ENCODE measurements at regions not wholly inside any gene's neighbourhood (a gene's known extent, or its start where the extent isn't known, plus 50 kb on each side); places are given as distances from the start of the nearest gene placed in this dataset.

DNA sequence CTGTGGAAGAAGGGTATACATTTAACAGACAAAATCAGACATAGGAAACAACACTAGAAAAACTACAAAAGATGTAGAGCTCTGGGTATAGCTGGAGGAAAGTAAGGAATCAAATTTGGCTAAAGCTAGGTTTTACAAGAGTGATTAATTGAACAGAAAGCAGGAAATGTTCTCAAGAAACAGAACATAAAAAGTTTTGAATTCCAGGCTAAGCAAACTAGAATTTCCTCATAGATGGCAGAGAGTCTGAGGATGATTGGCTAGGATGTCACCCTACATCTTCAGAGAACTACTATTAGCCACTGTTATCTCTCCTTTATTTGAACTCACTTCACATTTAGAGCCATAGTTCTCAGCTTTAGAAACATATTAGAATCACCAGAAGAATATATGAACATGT lies 502.1 kb upstream of the PAPPA start:
- Histone ChIP-seq H3K36me3 (no peaks in the 10 kb centered on the region), H3K27me3 (replicated peaks) (no peaks in the 10 kb centered on the region), H3K4me3 (no peak overlapping the region), H3K27ac (peak overlapping the region; percentile 97), H3K4me1 (replicated peaks) (peaks cover 33% of the 10 kb centered on the region), H3K9me3 (replicated peaks) (no peaks in the 10 kb centered on the region)
- DNase-seq (ENCODE audit: low read depth in 1 of 2, low spot score in 2 of 2): no peak

DNA sequence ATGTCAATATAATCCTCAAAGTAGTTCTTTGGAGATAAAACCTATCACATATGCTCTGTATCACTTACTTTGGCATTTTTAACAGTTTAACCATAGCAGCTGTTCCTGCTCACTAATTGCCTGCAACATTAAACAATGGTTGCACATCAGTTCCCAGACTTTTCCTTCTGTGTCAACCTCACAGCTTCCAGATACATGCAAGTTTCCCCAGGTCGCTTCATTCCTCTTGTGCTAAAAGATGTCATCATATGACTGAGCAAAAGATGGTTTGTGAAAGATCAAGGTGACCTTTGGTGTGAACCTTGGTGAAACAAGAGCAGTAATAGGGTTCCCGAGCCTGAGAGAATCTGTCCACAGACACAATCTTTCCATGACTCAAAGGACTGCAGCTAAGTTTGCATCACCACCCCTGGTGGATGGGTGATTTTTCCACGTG lies 500.4 kb upstream of the PAPPA start:
- Histone ChIP-seq H3K9me3 (replicated peaks) (no peaks in the 10 kb centered on the region), H3K4me3 (no peak overlapping the region), H3K4me1 (replicated peaks) (peaks cover 33% of the 10 kb centered on the region), H3K27ac (no peak overlapping the region), H3K27me3 (replicated peaks) (no peaks in the 10 kb centered on the region), H3K36me3 (no peaks in the 10 kb centered on the region)
- DNase-seq (ENCODE audit: low read depth in 1 of 2, low spot score in 2 of 2): no peak

DNA sequence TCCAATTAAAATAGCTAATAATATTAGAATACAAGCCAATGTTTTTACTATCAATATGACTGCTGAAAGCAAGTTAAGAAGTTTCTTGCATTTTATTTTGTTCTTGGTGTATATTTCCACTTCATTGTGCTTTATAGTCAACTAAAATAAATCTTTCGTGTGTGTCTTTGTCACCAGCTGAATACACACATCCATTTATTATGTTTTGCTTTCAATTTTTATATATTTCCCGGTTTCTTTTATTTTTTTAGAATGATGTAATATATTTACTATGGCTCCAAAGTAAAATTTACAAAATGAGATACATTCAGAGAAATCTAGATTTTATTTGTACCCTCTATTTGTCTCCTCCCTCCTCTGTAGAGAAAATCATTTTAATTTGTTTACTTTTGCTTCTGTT lies 495.9 kb upstream of the PAPPA start:
- Histone ChIP-seq H3K4me3 (no peak overlapping the region), H3K36me3 (no peaks in the 10 kb centered on the region), H3K27me3 (replicated peaks) (no peaks in the 10 kb centered on the region), H3K27ac (no peak overlapping the region), H3K9me3 (replicated peaks) (no peaks in the 10 kb centered on the region), H3K4me1 (replicated peaks) (no peaks in the 10 kb centered on the region)
- no peak for DNase-seq (ENCODE audit: low read depth in 1 of 2, low spot score in 2 of 2)

DNA sequence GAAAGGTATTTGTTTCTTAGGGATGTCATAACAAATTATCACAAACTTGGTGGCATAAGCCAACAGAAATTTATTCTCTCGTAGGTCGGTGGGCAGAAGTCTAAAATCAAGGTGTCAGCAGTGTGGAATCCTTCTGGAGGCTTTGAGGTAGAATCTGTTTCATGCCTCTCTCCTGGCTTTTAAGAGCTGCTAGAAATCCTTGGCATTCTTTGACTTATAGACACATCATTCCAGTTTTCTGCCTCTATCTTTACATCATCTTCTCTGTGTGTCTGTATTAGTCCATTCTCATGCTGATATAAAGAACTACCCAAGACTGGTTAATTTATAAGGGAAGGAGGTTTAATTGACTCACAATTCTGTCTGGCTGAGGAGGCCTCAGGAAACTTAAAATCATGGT lies 488.1 kb upstream of the PAPPA start:
- no peak for DNase-seq (ENCODE audit: low read depth in 1 of 2, low spot score in 2 of 2)
- no peak overlapping the region for H3K4me3 ChIP-seq
- no peaks in the 10 kb centered on the region for H3K36me3 ChIP-seq
- no peaks in the 10 kb centered on the region for H3K27me3 ChIP-seq (replicated peaks)
- no peaks in the 10 kb centered on the region for H3K9me3 ChIP-seq (replicated peaks)
- H3K27ac ChIP-seq: no peak overlapping the region
- H3K4me1 ChIP-seq (replicated peaks): peaks cover 17% of the 10 kb centered on the region

DNA sequence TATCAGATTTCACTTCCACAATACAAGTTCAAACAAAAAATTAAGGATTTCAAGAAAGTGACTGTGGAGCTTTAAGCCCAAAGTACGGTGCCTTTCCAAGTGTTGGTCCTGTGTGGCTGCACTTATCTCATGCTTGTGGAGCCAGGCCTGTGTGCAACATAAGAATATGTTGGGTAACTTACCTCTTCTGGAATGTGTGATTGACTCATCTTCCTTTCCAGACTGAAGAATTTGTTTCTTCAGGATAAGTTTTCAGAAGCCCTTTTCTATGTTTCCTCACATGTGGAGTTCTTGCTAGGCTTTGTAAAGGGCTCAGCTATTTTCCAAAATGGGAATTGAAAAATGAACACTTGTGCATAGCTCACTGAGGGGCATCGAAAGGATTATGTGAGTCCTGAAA lies 485.1 kb upstream of the PAPPA start:
- DNase-seq (ENCODE audit: low read depth in 1 of 2, low spot score in 2 of 2): peak in 1 of 2 experiments; percentile 46
- no peak overlapping the region for H3K4me3 ChIP-seq
- H3K4me1 ChIP-seq (replicated peaks): peaks cover 47% of the 10 kb centered on the region
- no peaks in the 10 kb centered on the region for H3K36me3 ChIP-seq
- H3K27ac ChIP-seq: peak overlapping the region; percentile 47
- no peaks in the 10 kb centered on the region for H3K27me3 ChIP-seq (replicated peaks)
- H3K9me3 ChIP-seq (replicated peaks): no peaks in the 10 kb centered on the region

DNA sequence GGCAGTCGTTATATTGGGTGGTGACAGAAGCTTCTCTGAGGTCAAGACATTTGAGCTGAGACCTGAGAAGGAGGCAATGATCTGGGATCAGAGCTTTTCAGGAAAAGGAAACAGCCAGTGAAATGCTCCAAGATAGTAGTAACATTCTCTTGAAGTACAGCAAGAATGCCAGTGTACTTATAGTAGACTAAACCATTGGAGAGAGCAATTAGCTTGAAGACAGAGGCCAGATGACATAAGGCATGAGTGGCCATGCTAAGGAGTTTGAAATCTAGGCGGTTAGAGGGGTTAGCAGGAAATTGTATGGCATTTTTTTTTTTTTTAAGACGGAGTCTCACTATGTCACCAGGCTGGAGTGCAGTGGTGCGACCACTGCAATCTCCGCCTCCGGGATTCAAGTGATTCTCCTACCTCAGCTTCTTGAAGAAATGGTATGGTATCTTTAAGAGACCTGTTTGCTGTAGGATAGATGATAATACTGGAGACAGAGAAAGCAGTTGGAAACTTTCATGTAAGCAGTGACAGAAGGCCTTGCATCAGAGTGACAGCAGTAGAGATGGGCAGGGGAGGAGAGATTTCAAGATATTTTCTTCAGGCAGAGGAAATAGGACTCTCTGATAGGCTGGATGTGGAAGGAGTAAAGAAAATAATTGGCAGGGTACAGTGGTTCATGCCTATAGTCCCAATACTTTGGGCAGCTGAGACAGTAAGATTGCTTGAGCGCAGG lies 482.2 kb upstream of the PAPPA start:
- peaks cover 59% of the 10 kb centered on the region for H3K4me1 ChIP-seq (replicated peaks)
- H3K9me3 ChIP-seq (replicated peaks): no peaks in the 10 kb centered on the region
- no peak overlapping the region for H3K4me3 ChIP-seq
- DNase-seq (ENCODE audit: low read depth in 1 of 2, low spot score in 2 of 2): no peak
- H3K27ac ChIP-seq: peak overlapping the region; percentile 99
- H3K27me3 ChIP-seq (replicated peaks): no peaks in the 10 kb centered on the region
- no peaks in the 10 kb centered on the region for H3K36me3 ChIP-seq

DNA sequence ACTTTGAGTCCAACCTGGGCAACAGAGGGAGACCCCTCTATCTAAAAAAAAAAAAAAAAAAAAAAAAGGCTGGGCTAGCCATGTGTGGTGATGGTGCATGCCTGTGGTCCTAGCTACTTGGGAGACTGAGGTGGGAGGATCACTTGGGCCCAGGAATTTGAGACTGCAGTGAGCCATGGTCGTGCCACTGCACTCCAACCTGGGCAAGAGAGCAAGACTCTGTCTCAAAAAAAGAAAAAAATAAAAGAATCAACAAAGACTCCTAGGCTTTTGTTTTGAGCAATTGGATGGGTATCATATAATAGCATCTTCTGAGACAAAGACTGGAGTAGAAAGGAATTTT lies 481.7 kb upstream of the PAPPA start:
- Histone ChIP-seq H3K27ac (peak overlapping the region; percentile 99), H3K27me3 (replicated peaks) (no peaks in the 10 kb centered on the region), H3K4me3 (no peak overlapping the region), H3K9me3 (replicated peaks) (no peaks in the 10 kb centered on the region), H3K4me1 (replicated peaks) (peaks cover 59% of the 10 kb centered on the region), H3K36me3 (no peaks in the 10 kb centered on the region)
- DNase-seq (ENCODE audit: low read depth in 1 of 2, low spot score in 2 of 2): peak in 1 of 2 experiments; percentile 61

DNA sequence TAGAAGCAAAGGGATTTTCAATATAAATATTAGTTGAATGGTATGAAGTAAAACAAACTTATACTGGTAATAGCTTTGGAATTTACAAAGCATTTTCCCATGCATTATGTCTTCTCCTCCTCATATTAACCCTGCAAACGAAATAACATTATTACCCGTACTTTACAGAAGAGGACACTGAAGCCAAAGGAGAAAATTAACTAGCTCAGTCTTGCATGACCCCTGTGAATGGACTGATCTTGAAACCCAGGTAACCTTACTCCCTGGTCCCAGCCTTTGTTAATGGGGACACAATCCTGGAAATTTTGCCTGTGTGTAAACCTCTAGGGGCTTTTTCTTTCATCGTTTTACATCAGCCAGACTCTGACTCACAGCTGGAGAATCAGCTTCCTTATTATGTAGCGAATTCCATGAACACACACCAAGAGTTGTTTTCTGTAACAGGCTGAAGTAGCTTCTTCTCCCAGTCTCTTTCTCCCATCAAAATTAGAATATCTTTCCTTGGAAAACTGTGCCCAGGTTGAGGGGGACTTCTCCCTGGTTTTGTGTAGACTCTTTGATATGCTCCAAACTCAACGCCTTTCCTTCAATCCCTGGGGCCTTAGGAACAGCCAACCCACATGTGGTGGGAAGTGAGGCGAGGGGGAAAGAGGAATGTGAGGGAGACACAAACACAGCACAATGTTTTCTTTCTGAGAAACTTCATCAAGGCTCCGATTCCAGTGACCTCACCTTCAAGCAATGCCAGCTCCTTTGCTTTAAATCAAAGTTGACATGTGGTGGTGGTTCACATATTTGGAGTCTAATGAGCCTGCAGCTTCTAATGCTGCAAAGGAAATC lies 480.9 kb upstream of the PAPPA start:
- no peaks in the 10 kb centered on the region for H3K9me3 ChIP-seq (replicated peaks)
- H3K4me3 ChIP-seq: no peak overlapping the region; the same call in 1 of the 2 replicates
- no peaks in the 10 kb centered on the region for H3K27me3 ChIP-seq (replicated peaks)
- peak overlapping the region; percentile 99 for H3K27ac ChIP-seq
- no peaks in the 10 kb centered on the region for H3K36me3 ChIP-seq
- H3K4me1 ChIP-seq (replicated peaks): peaks cover 59% of the 10 kb centered on the region
- DNase-seq (ENCODE audit: low read depth in 1 of 2, low spot score in 2 of 2): peak; percentile 87 to 99

DNA sequence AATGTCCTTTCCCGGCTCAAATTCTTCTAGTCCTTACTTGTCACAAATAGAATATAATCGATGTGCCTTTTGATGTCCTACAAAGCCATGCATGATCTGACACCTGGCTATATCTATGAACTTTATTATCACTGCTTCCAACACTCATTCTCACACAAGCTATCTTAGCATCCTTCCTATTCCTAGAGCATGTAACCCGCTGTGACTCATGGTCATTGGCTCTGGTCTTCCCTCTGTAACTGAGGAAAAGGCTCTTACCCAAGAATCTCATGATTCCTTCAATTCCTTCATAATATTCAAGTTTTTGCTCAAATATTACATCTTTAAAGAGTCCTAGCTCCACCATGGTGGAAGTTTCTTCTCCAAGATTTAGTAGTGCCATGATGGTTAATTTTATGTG lies 480.0 kb upstream of the PAPPA start:
- H3K27me3 ChIP-seq (replicated peaks): no peaks in the 10 kb centered on the region
- no peaks in the 10 kb centered on the region for H3K9me3 ChIP-seq (replicated peaks)
- peaks cover 52% of the 10 kb centered on the region for H3K4me1 ChIP-seq (replicated peaks)
- DNase-seq (ENCODE audit: low read depth in 1 of 2, low spot score in 2 of 2): no peak
- no peaks in the 10 kb centered on the region for H3K36me3 ChIP-seq
- no peak overlapping the region; the same call in 1 of the 2 replicates for H3K4me3 ChIP-seq
- H3K27ac ChIP-seq: peak overlapping the region; percentile 99

DNA sequence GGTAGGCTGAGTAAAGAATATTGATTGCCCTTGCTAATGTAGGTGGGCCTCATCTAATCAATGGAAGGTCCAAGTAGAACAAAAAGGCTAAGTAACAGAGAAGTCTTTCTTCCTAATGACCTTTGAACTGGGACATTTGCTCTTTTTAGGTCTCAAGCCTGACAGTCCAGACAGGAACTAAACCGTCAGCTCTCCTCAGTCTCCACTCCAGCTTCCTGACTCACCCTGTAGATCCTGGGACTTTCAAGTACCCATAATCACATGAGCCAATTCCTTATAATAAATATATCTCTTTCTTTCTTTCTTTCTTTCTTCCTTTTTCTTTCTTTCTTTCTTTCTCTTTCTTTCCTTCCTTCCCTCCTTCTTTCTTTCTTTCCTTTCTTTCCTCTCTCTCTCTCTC lies 479.5 kb upstream of the PAPPA start:
- no peak for DNase-seq (ENCODE audit: low read depth in 1 of 2, low spot score in 2 of 2)
- H3K27me3 ChIP-seq (replicated peaks): no peaks in the 10 kb centered on the region

DNA sequence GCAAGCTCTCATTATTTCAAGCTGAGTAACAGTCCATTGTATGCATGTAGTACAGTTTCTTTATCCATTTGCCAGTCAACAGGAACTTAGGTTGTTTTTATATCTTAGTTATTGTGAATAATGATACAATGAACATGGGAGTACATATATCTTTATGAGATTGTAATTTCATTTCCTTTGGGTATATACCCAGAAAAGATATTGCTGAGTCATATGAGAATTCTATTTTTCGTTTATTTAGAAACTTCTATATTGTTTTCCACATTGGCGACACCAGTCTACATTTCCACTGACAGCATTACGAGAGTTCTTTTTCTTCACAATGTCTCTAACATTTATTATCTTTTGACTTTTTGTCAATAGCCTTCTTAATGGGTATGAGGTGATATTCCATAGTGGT lies 477.8 kb upstream of the PAPPA start:
- peaks cover 39% of the 10 kb centered on the region for H3K4me1 ChIP-seq (replicated peaks)
- H3K36me3 ChIP-seq: no peaks in the 10 kb centered on the region
- H3K4me3 ChIP-seq: no peak overlapping the region
- H3K9me3 ChIP-seq (replicated peaks): no peaks in the 10 kb centered on the region
- DNase-seq (ENCODE audit: low read depth in 1 of 2, low spot score in 2 of 2): no peak
- no peak overlapping the region for H3K27ac ChIP-seq
- H3K27me3 ChIP-seq (replicated peaks): no peaks in the 10 kb centered on the region

More for the DNA sequence above, 479.5 kb upstream of the PAPPA start:
- Histone ChIP-seq H3K9me3 (replicated peaks) (no peaks in the 10 kb centered on the region), H3K27ac (peak overlapping the region; percentile 99), H3K4me3 (no peak overlapping the region), H3K4me1 (replicated peaks) (peaks cover 47% of the 10 kb centered on the region), H3K36me3 (no peaks in the 10 kb centered on the region)

DNA sequence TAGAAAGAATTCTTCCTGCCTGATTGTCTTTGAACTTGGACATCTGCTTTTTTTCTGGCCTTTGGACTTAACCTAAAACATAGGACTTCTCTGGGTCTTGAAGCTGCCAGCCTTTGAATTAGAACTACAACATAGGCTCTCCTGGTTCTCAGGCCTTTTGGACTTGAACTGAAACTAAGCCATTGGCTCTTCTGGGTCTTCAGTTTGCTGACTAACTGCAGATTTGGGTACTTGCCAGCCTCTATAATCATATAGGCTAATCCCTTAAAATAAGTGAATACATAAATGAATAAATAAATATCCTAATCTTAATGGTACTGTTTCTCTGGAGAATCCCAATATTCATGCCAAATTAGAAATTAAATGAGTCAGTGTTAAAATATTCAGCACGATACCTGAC lies 473.4 kb upstream of the PAPPA start:
- H3K9me3 ChIP-seq (replicated peaks): no peaks in the 10 kb centered on the region
- no peaks in the 10 kb centered on the region for H3K4me1 ChIP-seq (replicated peaks)
- no peak for DNase-seq (ENCODE audit: low read depth in 1 of 2, low spot score in 2 of 2)
- no peak overlapping the region for H3K4me3 ChIP-seq
- no peaks in the 10 kb centered on the region for H3K36me3 ChIP-seq
- no peaks in the 10 kb centered on the region for H3K27me3 ChIP-seq (replicated peaks)
- no peak overlapping the region for H3K27ac ChIP-seq

DNA sequence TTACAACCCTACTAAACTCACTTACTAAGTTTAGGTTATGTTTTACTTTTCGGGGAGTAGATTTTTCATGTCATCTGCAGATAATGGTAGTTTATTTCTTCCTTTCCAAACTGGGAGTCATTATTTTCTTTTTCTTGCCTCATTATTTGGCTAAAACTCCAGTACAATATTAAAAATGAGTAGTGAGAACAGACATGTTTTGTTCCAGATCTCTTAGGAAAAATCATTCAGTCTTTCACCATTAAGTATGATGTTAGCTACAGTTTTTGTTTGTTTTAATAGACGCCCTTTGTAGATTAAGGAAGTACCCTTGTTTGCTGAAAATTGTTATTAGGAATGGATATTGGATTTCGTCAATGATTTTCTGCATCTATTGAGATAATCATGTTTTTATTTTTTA lies 472.0 kb upstream of the PAPPA start:
- Histone ChIP-seq H3K27ac (no peak overlapping the region), H3K4me3 (no peak overlapping the region), H3K27me3 (replicated peaks) (no peaks in the 10 kb centered on the region), H3K9me3 (replicated peaks) (no peaks in the 10 kb centered on the region), H3K36me3 (no peaks in the 10 kb centered on the region), H3K4me1 (replicated peaks) (no peaks in the 10 kb centered on the region)
- DNase-seq (ENCODE audit: low read depth in 1 of 2, low spot score in 2 of 2): no peak

DNA sequence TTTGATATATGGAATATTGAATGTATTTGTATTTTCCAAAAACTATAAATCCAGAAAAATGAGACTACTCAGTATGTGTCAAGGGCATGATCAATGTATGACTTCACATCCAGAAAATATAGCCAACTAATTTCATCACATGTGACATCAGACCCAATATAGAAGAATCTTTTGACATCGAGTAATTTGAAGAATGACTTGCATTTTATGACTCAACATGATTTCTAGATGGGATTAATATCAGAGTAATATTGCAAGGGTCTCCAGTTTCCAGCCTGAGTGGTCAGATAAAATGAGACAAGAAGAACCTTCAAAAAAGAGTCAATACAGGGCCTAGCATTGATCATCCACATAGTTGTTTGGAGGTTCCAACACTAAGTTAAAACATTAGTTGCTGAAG lies 467.5 kb upstream of the PAPPA start:
- Histone ChIP-seq H3K27me3 (replicated peaks) (no peaks in the 10 kb centered on the region), H3K9me3 (replicated peaks) (no peaks in the 10 kb centered on the region), H3K36me3 (no peaks in the 10 kb centered on the region), H3K4me1 (replicated peaks) (peaks cover 7% of the 10 kb centered on the region), H3K27ac (no peak overlapping the region), H3K4me3 (no peak overlapping the region)
- no peak for DNase-seq (ENCODE audit: low read depth in 1 of 2, low spot score in 2 of 2)

All from SJSA1 (cell line).